Neural cell (in vitro differentiated cells): ENCODE measurements at regions not wholly inside any gene's neighbourhood (a gene's known extent, or its start where the extent isn't known, plus 50 kb on each side); places are given as distances from the start of the nearest gene placed in this dataset.

Experiments used
- H2AFZ ChIP-seq: fragments of 200-600, 300-800 bp; sonication (generic), shearing (Covaris generic); 2 replicates; pipeline ENCODE4 v1.6.0; 2014; ENCODE audit warnings: low read depth, mild to moderate bottlenecking, antibody characterized with exemption, low read length, moderate library complexity
- H3F3A ChIP-seq: fragments of 200-600 bp; shearing (Covaris generic); 2 replicates; pipeline ENCODE4 v1.6.1; 2016; ENCODE audit warnings: mild to moderate bottlenecking, moderate library complexity, mixed read lengths, antibody characterized with exemption, low read length; ENCODE audit not compliant: insufficient read depth, poor library complexity, severe bottlenecking
- H3K27ac ChIP-seq: fragments of 200-600, 300-800 bp; sonication (generic), shearing (Covaris generic); 2 replicates; pipeline ENCODE4 v1.5.1; 2014; ENCODE audit warnings: mild to moderate bottlenecking, low read length, moderate library complexity
- H3K27me3 ChIP-seq: fragments of 300-800, 200-600 bp; sonication (generic), shearing (Covaris generic); 2 replicates; pipeline ENCODE4 v1.6.0; 2014; ENCODE audit warnings: mild to moderate bottlenecking, low read depth, low read length, moderate library complexity; ENCODE audit not compliant: insufficient read depth
- H3K36me3 ChIP-seq: fragments of 300-800, 200-600 bp; sonication (generic), shearing (Covaris generic); 2 replicates; pipeline ENCODE4 v1.5.1; 2014; ENCODE audit warnings: mild to moderate bottlenecking, antibody characterized with exemption, low read length, moderate library complexity; ENCODE audit not compliant: insufficient read depth
- H3K4me2 ChIP-seq: fragments of 300-800, 200-600 bp; sonication (generic), shearing (Covaris generic); 2 replicates; pipeline ENCODE4 v1.6.0; 2014; ENCODE audit warnings: mild to moderate bottlenecking, low read length
- H3K4me3 ChIP-seq: fragments of 300-800, 200-600 bp; sonication (generic), shearing (Covaris generic); 2 replicates; pipeline ENCODE4 v1.5.1; 2014; ENCODE audit warnings: mild to moderate bottlenecking, low read length, moderate library complexity
- H3K79me2 ChIP-seq: fragments of 200-600 bp; shearing (Covaris generic); replicated peaks from 2 replicates; pipeline ENCODE4 v1.6.0; 2014; ENCODE audit warnings: mild to moderate bottlenecking, low read length, moderate library complexity; ENCODE audit not compliant: insufficient read depth
- H3K9ac ChIP-seq: fragments of 300-800, 200-600 bp; sonication (generic), shearing (Covaris generic); 2 replicates; pipeline ENCODE4 v1.6.1; 2016; ENCODE audit warnings: mild to moderate bottlenecking, low read length, mixed read lengths
- H3K9me2 ChIP-seq: fragments of 200-600 bp; shearing (Covaris generic); 2 replicates; pipeline ENCODE4 v1.6.1; 2016; ENCODE audit warnings: mild to moderate bottlenecking, low read length, mixed read lengths; ENCODE audit not compliant: insufficient read depth
- H3K9me3 ChIP-seq: fragments of 200-600, 300-800 bp; sonication (generic), shearing (Covaris generic); 2 replicates; pipeline ENCODE4 v1.6.1; 2016; ENCODE audit warnings: mild to moderate bottlenecking, mixed run types, low read length, moderate library complexity, mixed read lengths
- H4K20me1 ChIP-seq: fragments of 200-600 bp; shearing (Covaris generic); 2 replicates; pipeline ENCODE4 v1.6.1; 2016; ENCODE audit warnings: mild to moderate bottlenecking, mixed run types; ENCODE audit not compliant: insufficient read depth
- CTCF ChIP-seq: fragments of 450-650 bp; IDR thresholded peaks from 2 replicates; pipeline ENCODE4 v1.5.1; 2014; ENCODE audit warnings: antibody characterized with exemption, mild to moderate bottlenecking, moderate library complexity; ENCODE audit not compliant: poor library complexity, severe bottlenecking
- EP300 ChIP-seq: fragments of 450-650 bp; conservative IDR thresholded peaks from 2 replicates; pipeline ENCODE4 v1.6.1; 2014; ENCODE audit warnings: antibody characterized with exemption, mild to moderate bottlenecking, moderate library complexity; ENCODE audit not compliant: poor library complexity, severe bottlenecking
- EZH2 ChIP-seq: fragments of 200-600, 300-800 bp; shearing (Covaris generic), sonication (generic); IDR thresholded peaks from 2 replicates; pipeline ENCODE4 v1.6.1; 2014; ENCODE audit warnings: antibody characterized with exemption, low read length, borderline replicate concordance, mild to moderate bottlenecking; ENCODE audit not compliant: insufficient read depth, poor library complexity, severe bottlenecking
- MXI1 ChIP-seq: fragments of 450-650 bp; conservative IDR thresholded peaks from 2 replicates; pipeline ENCODE4 v1.6.1; 2014; ENCODE audit warnings: antibody characterized with exemption, mild to moderate bottlenecking; ENCODE audit not compliant: poor library complexity, severe bottlenecking
- POLR2AphosphoS5 ChIP-seq: IDR thresholded peaks from 2 replicates; pipeline ENCODE4 v1.6.1; 2012
- RAD21 ChIP-seq: fragments of 450-650 bp; conservative IDR thresholded peaks from 2 replicates; pipeline ENCODE4 v1.6.1; 2014; ENCODE audit warnings: antibody characterized with exemption, mild to moderate bottlenecking, moderate library complexity
- SMC3 ChIP-seq: fragments of 450-650 bp; conservative IDR thresholded peaks from 2 replicates; pipeline ENCODE4 v1.6.1; 2014; ENCODE audit warnings: antibody characterized with exemption, mild to moderate bottlenecking, moderate library complexity; ENCODE audit not compliant: poor library complexity
- TAF1 ChIP-seq: IDR thresholded peaks from 2 replicates; pipeline ENCODE4 v1.6.1; 2012; ENCODE audit warnings: low read depth
- TF ChIP-seq, protein P1 (sequence below): IDR thresholded peaks from 2 replicates; pipeline ENCODE4 v1.6.1; 2012; ENCODE audit warnings: borderline replicate concordance

GRCh38 chr13:89862011-89862690 lies 1485.3 kb upstream of the MIR17HG start:
- Histone ChIP-seq H2AFZ (no peak overlapping the region), H3K9ac (no peak overlapping the region), H3K27me3 (no peaks in the 10 kb centered on the region), H4K20me1 (no peaks in the 10 kb centered on the region), H3K4me2 (no peak overlapping the region), H3K9me2 (no peaks in the 10 kb centered on the region), H3F3A (no peaks in the 10 kb centered on the region), H3K36me3 (no peaks in the 10 kb centered on the region), H3K79me2 (no peaks in the 10 kb centered on the region), H3K9me3 (no peaks in the 10 kb centered on the region), H3K4me3 (no peak overlapping the region), H3K27ac (no peak overlapping the region)
- TF ChIP-seq TAF1, result no peak
- no peak for TF ChIP-seq EP300
- TF ChIP-seq SMC3, result no peak
- TF ChIP-seq POLR2AphosphoS5, result no peak
- TF ChIP-seq CTCF, result no peak
- no peak for TF ChIP-seq EZH2
- TF ChIP-seq RAD21, result no peak

- H3K27ac ChIP-seq, result no peak overlapping the region
- H3K9me3 ChIP-seq, result no peaks in the 10 kb centered on the region
- TF ChIP-seq EP300 (no peak), POLR2AphosphoS5 (no peak)
- no peak overlapping the region for H3K9ac ChIP-seq
- H2AFZ ChIP-seq, result no peak overlapping the region
- no peaks in the 10 kb centered on the region for H3K9me2 ChIP-seq
- H3K79me2 ChIP-seq, result no peaks in the 10 kb centered on the region
- no peaks in the 10 kb centered on the region for H3K36me3 ChIP-seq
- H3K4me2 ChIP-seq, result no peak overlapping the region
- H3F3A ChIP-seq, result no peaks in the 10 kb centered on the region
- H4K20me1 ChIP-seq, result no peaks in the 10 kb centered on the region
- H3K27me3 ChIP-seq, result no peaks in the 10 kb centered on the region
- no peak overlapping the region for H3K4me3 ChIP-seq
Measured at GRCh38 chr13:89862691-89863036, 1484.8 kb upstream of the MIR17HG start.

DNA sequence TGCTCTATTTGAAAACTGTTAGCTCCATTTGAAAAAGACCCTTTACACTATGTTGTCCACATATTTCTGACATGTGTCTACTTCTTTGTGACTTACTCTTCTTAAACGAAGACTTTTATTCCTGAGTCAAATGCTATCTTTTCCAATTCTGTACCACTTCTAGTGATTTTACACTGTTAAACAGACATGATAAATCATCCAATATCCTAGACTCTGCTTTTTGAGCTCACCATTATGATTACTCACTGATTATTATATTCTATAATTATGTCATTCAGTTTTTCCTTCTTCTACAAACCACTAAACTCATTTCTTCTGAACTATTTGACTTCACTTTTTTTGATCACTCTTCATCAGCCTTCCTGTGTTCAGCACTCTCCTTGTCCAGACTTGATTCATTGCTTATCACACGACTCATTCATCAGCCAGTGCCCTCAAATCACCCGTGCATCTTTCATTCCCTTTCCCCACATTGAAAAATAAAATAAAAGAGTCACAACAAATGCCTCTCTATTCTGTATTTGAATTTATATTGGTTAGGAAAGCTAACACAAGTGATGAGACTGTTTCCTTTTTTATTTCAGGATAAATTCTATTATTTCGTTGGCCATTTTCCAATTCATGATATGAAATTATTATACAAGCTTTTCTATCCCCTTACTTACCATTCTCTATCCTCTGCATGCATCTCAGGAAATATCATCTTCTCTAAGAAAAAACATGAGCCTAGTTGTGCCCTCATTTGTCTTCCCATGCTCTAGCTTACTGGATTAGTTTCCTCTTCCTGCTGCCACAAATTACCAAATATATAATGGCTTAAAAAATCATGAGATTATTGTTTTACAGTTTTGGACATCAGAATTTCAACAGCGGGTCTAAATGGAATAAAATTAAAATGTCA lies 1482.1 kb upstream of the MIR17HG start:
- TF ChIP-seq EP300, result no peak
- TF ChIP-seq CTCF, result no peak
- no peak for TF ChIP-seq RAD21
- TF ChIP-seq, protein P1, sequence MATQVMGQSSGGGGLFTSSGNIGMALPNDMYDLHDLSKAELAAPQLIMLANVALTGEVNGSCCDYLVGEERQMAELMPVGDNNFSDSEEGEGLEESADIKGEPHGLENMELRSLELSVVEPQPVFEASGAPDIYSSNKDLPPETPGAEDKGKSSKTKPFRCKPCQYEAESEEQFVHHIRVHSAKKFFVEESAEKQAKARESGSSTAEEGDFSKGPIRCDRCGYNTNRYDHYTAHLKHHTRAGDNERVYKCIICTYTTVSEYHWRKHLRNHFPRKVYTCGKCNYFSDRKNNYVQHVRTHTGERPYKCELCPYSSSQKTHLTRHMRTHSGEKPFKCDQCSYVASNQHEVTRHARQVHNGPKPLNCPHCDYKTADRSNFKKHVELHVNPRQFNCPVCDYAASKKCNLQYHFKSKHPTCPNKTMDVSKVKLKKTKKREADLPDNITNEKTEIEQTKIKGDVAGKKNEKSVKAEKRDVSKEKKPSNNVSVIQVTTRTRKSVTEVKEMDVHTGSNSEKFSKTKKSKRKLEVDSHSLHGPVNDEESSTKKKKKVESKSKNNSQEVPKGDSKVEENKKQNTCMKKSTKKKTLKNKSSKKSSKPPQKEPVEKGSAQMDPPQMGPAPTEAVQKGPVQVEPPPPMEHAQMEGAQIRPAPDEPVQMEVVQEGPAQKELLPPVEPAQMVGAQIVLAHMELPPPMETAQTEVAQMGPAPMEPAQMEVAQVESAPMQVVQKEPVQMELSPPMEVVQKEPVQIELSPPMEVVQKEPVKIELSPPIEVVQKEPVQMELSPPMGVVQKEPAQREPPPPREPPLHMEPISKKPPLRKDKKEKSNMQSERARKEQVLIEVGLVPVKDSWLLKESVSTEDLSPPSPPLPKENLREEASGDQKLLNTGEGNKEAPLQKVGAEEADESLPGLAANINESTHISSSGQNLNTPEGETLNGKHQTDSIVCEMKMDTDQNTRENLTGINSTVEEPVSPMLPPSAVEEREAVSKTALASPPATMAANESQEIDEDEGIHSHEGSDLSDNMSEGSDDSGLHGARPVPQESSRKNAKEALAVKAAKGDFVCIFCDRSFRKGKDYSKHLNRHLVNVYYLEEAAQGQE, result no peak
- no peak for TF ChIP-seq SMC3
- no peak for TF ChIP-seq TAF1
- no peak for TF ChIP-seq MXI1
- no peak for TF ChIP-seq EZH2
- TF ChIP-seq POLR2AphosphoS5, result no peak
- Histone ChIP-seq H3K36me3 (no peaks in the 10 kb centered on the region), H3K27me3 (no peaks in the 10 kb centered on the region), H3K79me2 (no peaks in the 10 kb centered on the region), H3K9me2 (no peaks in the 10 kb centered on the region), H2AFZ (no peak overlapping the region), H3F3A (no peaks in the 10 kb centered on the region), H3K9ac (no peak overlapping the region), H4K20me1 (no peaks in the 10 kb centered on the region), H3K27ac (no peak overlapping the region), H3K9me3 (no peaks in the 10 kb centered on the region), H3K4me2 (no peak overlapping the region), H3K4me3 (no peak overlapping the region)
